Sigmoid colon (tissue), 6 donors: ENCODE measurements at regions not wholly inside any gene's neighbourhood (a gene's known extent, or its start where the extent isn't known, plus 50 kb on each side); places are given as distances from the start of the nearest gene placed in this dataset.

Experiments used
- DNase-seq: peaks from one replicate; pipeline ENCODE4 v3.0.0-alpha.2; 2019
- H3K27ac ChIP-seq, 4 donors: fragments of 200-600 bp; sonication (generic); one replicate each; pipeline ENCODE4 v1.5.1; 2016 to 2019; ENCODE audit warnings: mild to moderate bottlenecking in 1 of 4
- H3K27me3 ChIP-seq, 3 donors: fragments of 200-600 bp; sonication (generic); one replicate each; pipeline ENCODE4 v1.5.1; 2019; ENCODE audit warnings: mild to moderate bottlenecking in 1 of 3
- H3K36me3 ChIP-seq, 4 donors: fragments of 200-600 bp; sonication (generic); one replicate each; pipeline ENCODE4 v1.5.1; 2016 to 2019
- H3K4me1 ChIP-seq, 4 donors: fragments of 200-600 bp; sonication (generic); one replicate each; pipeline ENCODE4 v1.5.1; 2017 to 2019
- H3K4me3 ChIP-seq, 4 donors: fragments of 200-600 bp; sonication (generic); one replicate each; pipeline ENCODE4 v1.5.1; 2017 to 2019; ENCODE audit warnings: mild to moderate bottlenecking in 2 of 4, moderate library complexity in 1 of 4
- H3K9me3 ChIP-seq, 4 donors: fragments of 200-600 bp in 3 of 4; sonication (generic) in 3 of 4; one replicate each; pipeline versions ENCODE4 v1.5.1 to v1.6.1; 2013 to 2019
- EP300 ChIP-seq, 4 donors: sonication (generic); formaldehyde crosslinking; IDR thresholded peaks; one replicate each; pipeline ENCODE4 v1.6.1; 2017; ENCODE audit warnings: antibody characterized with exemption in 4 of 4
- POLR2A ChIP-seq, 2 donors: fragments of 450-650 bp; IDR thresholded peaks; one replicate each; pipeline ENCODE4 v1.6.1; 2016; ENCODE audit warnings: antibody characterized with exemption in 2 of 2, mild to moderate bottlenecking in 2 of 2, moderate library complexity in 2 of 2
- POLR2AphosphoS5 ChIP-seq, 4 donors: sonication (generic); formaldehyde crosslinking; IDR thresholded peaks; one replicate each; pipeline ENCODE4 v1.6.1; 2017; ENCODE audit warnings: antibody characterized with exemption in 4 of 4
- WGBS, 2 donors: extraction: QIAGEN DNeasy Blood & Tissue Kit; methylation state at CpG; one replicate each; pipeline ENCODE4 v1.1.7; 2013; 5-methylcytosine and 5-hydroxymethylcytosine counted together
- intact Hi-C: fragments of 100-400 bp; cut with DNase I; formaldehyde crosslinking; loops from one replicate; pipeline ENCODE4 v1.15.1; 2023
- TF ChIP-seq, protein P1 (sequence below), 4 experiments: fragments of 450-650 bp in 3 of 4; fragments of 200-600 bp in 1 of 4; IDR thresholded peaks; one replicate each; pipeline ENCODE4 v1.5.1; 2016 to 2019; ENCODE audit warnings: antibody characterized with exemption in 4 of 4, mild to moderate bottlenecking in 3 of 4, moderate library complexity in 2 of 4
- donor health status: healthy with polysubstance abuse.
- donor health status: healthy.

DNA sequence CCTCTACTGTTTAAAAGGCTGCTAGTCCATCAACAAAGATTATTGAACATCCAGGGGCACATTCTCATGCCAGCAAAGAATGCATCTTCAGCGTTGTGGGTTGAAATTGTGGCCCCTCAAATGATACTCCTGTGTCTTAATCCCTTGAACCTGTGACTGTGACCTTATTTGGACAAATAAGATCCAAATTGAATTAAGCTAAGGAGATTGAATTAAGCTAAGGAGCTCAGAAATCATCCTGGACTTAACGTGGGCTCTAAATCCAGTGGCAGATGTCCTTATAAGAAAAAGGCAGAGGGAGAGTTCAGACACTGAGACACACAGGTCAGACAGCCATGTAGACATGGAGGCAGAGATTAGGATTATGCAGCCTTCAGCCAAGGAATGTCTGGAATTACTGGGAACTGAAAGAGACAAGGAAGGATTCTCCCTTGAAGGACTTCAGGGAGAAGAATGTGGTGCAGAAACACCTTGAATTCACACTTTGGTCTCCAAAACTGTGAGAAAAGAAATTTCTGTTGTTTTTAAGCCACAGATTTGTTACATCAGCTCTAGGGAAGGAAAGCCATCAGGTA lies 57.3 kb upstream of the SLC24A5 start:
- Histone ChIP-seq H3K36me3 (no peaks in the 10 kb centered on the region), H3K4me3 (no peak overlapping the region), H3K27ac (no peak overlapping the region), H3K9me3 (no peaks in the 10 kb centered on the region), H3K27me3 (no peaks in the 10 kb centered on the region), H3K4me1 (peaks cover 0 to 13% (median 3%) of the 10 kb centered on the region in 4 donors)
- intact Hi-C loops = no loop called here
- no peak for DNase-seq
- WGBS, 2 donors = 80 to 81% methylated on average over 2 of the region's 2 CpGs
- no peak for TF ChIP-seq POLR2AphosphoS5 (IDR thresholded peaks at IDR 0.05)
- TF ChIP-seq EP300 (IDR thresholded peaks at IDR 0.05) = no peak
- TF ChIP-seq POLR2A (IDR thresholded peaks at IDR 0.05) = no peak
- TF ChIP-seq, protein P1, sequence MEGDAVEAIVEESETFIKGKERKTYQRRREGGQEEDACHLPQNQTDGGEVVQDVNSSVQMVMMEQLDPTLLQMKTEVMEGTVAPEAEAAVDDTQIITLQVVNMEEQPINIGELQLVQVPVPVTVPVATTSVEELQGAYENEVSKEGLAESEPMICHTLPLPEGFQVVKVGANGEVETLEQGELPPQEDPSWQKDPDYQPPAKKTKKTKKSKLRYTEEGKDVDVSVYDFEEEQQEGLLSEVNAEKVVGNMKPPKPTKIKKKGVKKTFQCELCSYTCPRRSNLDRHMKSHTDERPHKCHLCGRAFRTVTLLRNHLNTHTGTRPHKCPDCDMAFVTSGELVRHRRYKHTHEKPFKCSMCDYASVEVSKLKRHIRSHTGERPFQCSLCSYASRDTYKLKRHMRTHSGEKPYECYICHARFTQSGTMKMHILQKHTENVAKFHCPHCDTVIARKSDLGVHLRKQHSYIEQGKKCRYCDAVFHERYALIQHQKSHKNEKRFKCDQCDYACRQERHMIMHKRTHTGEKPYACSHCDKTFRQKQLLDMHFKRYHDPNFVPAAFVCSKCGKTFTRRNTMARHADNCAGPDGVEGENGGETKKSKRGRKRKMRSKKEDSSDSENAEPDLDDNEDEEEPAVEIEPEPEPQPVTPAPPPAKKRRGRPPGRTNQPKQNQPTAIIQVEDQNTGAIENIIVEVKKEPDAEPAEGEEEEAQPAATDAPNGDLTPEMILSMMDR (IDR thresholded peaks at IDR 0.05) = no peak

DNA sequence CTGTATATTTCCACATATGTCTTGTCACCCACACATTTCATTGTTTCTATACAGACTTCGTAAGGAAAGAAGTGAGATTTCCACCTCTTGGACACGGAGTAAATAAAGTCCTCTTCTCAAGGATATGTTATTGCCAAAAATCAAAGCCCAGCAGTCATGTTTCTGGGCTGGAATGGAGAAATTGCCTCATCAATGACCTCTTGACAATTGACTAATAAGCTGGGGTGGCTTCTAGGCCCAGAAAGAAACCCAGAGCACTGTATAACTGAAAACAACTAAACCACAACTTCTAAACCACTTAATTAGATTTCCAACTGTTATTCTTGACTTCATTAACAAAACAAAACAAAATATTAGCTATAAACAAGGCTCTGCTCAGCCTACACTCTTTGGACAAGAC lies 56.4 kb upstream of the SLC24A5 start:
- Histone ChIP-seq H3K9me3 (no peaks in the 10 kb centered on the region), H3K27me3 (no peaks in the 10 kb centered on the region), H3K4me3 (no peak overlapping the region), H3K27ac (no peak overlapping the region), H3K4me1 (peaks cover 0 to 12% (median 3%) of the 10 kb centered on the region in 4 donors), H3K36me3 (no peaks in the 10 kb centered on the region)
- DNase-seq = no peak
- 73 to 88% methylated on average over 2 of the region's 2 CpGs for WGBS, 2 donors
- intact Hi-C loops = no loop called here
- no peak for TF ChIP-seq EP300 (IDR thresholded peaks at IDR 0.05)
- TF ChIP-seq, protein P1 (IDR thresholded peaks at IDR 0.05) = no peak
- TF ChIP-seq POLR2A (IDR thresholded peaks at IDR 0.05) = no peak
- no peak for TF ChIP-seq POLR2AphosphoS5 (IDR thresholded peaks at IDR 0.05)

DNA sequence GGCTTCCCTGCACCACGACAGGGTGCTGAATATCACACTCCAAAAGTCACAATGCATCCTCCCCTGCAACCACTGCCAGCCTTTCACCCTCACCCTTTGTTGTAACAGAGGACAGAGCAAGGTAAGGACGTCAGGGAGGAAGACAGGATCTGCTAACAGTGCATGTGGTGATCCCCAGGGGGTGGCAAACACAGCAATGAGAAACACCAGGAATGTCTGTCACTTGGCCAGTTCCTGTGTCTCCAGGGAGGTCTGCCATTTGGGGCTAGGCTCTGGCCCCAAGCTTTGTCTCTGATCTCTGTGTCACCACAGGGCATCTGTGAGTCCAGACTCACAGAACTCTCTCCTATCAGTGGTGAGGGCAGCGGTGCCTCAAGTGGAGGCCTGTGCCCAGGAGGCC lies 54.3 kb upstream of the SLC24A5 start:
- H3K27ac ChIP-seq = no peak overlapping the region
- no peaks in the 10 kb centered on the region for H3K27me3 ChIP-seq
- DNase-seq = no peak
- no peaks in the 10 kb centered on the region for H3K4me1 ChIP-seq
- no peak overlapping the region for H3K4me3 ChIP-seq
- intact Hi-C loops = no loop called here
- 68 to 77% methylated on average over 3 of the region's 3 CpGs for WGBS, 2 donors
- no peak for TF ChIP-seq POLR2A (IDR thresholded peaks at IDR 0.05)
- TF ChIP-seq, protein P1 (IDR thresholded peaks at IDR 0.05) = no peak
- TF ChIP-seq POLR2AphosphoS5 (IDR thresholded peaks at IDR 0.05) = no peak
- no peak for TF ChIP-seq EP300 (IDR thresholded peaks at IDR 0.05)
- no peaks in the 10 kb centered on the region for H3K36me3 ChIP-seq
- H3K9me3 ChIP-seq = no peaks in the 10 kb centered on the region
